GM23338 (cell line): ENCODE measurements at regions not wholly inside any gene's neighbourhood (a gene's known extent, or its start where the extent isn't known, plus 50 kb on each side); places are given as distances from the start of the nearest gene placed in this dataset.

Experiments
- CTCF ChIP-seq, 2 experiments: fragments of 200-600 bp in 1 of 2; sonication (generic) in 1 of 2; conservative IDR thresholded peaks; 2 replicates each; pipeline versions ENCODE4 v1.5.1 to v1.6.1; 2016 to 2017; ENCODE audit warnings: antibody characterized with exemption in 2 of 2, low read depth in 2 of 2, mild to moderate bottlenecking in 2 of 2, moderate library complexity in 1 of 2
- EZH2 ChIP-seq: fragments of 200-600 bp; sonication (generic); IDR thresholded peaks from one replicate; pipeline ENCODE4 v1.8.0; 2017; ENCODE audit warnings: antibody characterized with exemption, mild to moderate bottlenecking, low read depth; ENCODE audit not compliant: unreplicated experiment
- JUNB ChIP-seq: IDR thresholded peaks from one replicate; pipeline ENCODE4 v1.6.1; 2016; ENCODE audit warnings: antibody characterized with exemption; ENCODE audit not compliant: unreplicated experiment
- NANOG ChIP-seq: IDR thresholded peaks from 2 replicates; pipeline ENCODE4 v1.6.1; 2016; ENCODE audit warnings: antibody characterized with exemption, borderline replicate concordance
- POLR2AphosphoS5 ChIP-seq: IDR thresholded peaks from 2 replicates; pipeline ENCODE4 v1.6.1; 2016; ENCODE audit warnings: antibody characterized with exemption, low read depth
- REST ChIP-seq: IDR thresholded peaks from one replicate; pipeline ENCODE4 v1.6.1; 2018; ENCODE audit warnings: antibody characterized with exemption; ENCODE audit not compliant: unreplicated experiment

GRCh38 chr2:12066986-12067385 is 320.6 kb downstream of the LPIN1 start:
- TF ChIP-seq CTCF (conservative IDR thresholded peaks at IDR 0.05; ENCODE audit: low read depth in 2 of 2) (no peak), JUNB (no peak), EZH2 (no peak), POLR2AphosphoS5 (no peak), NANOG (no peak), REST (no peak)
